Fibroblast of lung (primary cell): ENCODE measurements at regions not wholly inside any gene's neighbourhood (a gene's known extent, or its start where the extent isn't known, plus 50 kb on each side); places are given as distances from the start of the nearest gene placed in this dataset.

Experiments used
- CTCF ChIP-seq, 2 donors: IDR thresholded peaks in 1 of 2; conservative IDR thresholded peaks in 1 of 2; 1 replicate in 1 of 2; 2 replicates in 1 of 2; pipeline ENCODE4 v1.5.1; 2011 to 2012; ENCODE audit warnings: low read length in 2 of 2, control low read depth in 1 of 2, inconsistent platforms in 1 of 2, low read depth in 1 of 2, mild to moderate bottlenecking in 1 of 2
- EZH2 ChIP-seq: IDR thresholded peaks from 2 replicates; pipeline ENCODE4 v1.5.1; 2012; ENCODE audit warnings: low read length, control low read depth, mild to moderate bottlenecking; ENCODE audit errors: missing control alignments

GRCh38 chr4:141306331-141306730, 85.6 kb downstream of the ZNF330 start:
- TF ChIP-seq EZH2 (no peak), CTCF (conservative IDR thresholded peaks at IDR 0.05 in 1 of 2, IDR thresholded peaks at IDR 0.05 in 1 of 2; ENCODE audit: low read depth in 1 of 2, low read length in 2 of 2) (no peak)
